ENCODE measurements at regions not wholly inside any gene's neighbourhood (a gene's known extent, or its start where the extent isn't known, plus 50 kb on each side); places are given as distances from the start of the nearest gene placed in this dataset.
A peak's percentile ranks its signal among the peaks of the same experiment; 100 is the strongest.

GRCh38 chr4:41883988-41884734, 51.1 kb upstream of the TMEM33 start:
- peaks cover 61% of the 10 kb centered on the region for H3K27me3 Mint-ChIP-seq
- no peak overlapping the region for H3K4me3 Mint-ChIP-seq
- no peaks in the 10 kb centered on the region for H3K9me3 Mint-ChIP-seq
- no peak for DNase-seq
- no peak overlapping the region for H3K27ac Mint-ChIP-seq
- peaks cover 10% of the 10 kb centered on the region for H3K4me1 Mint-ChIP-seq
- peaks cover 2% of the 10 kb centered on the region for H3K36me3 Mint-ChIP-seq (ENCODE audit: low read depth)
- ChIA-PET POLR2A (no interaction called here), CTCF (interaction anchor here (1.2 kb wide), 1 partner anchor 13 kb away, joined by 3 read pairs; no protein-coding TSS in a partner anchor)

- Mint-ChIP-seq H3K27me3 (peaks cover 73% of the 10 kb centered on the region), H3K9me3 (no peaks in the 10 kb centered on the region), H3K36me3 (ENCODE audit: low read depth) (peaks cover 2% of the 10 kb centered on the region), H3K27ac (no peak overlapping the region), H3K4me1 (peaks cover 10% of the 10 kb centered on the region), H3K4me3 (no peak overlapping the region)
- DNase-seq = peak; percentile 56
- ChIA-PET CTCF (no interaction called here), POLR2A (no interaction called here)
Measured at GRCh38 chr4:41882625-41883347, 52.4 kb upstream of the TMEM33 start.

- H3K27ac Mint-ChIP-seq = no peak overlapping the region
- H3K4me1 Mint-ChIP-seq = peaks cover 10% of the 10 kb centered on the region
- H3K9me3 Mint-ChIP-seq = no peaks in the 10 kb centered on the region
- peaks cover 2% of the 10 kb centered on the region for H3K36me3 Mint-ChIP-seq (ENCODE audit: low read depth)
- H3K4me3 Mint-ChIP-seq = no peak overlapping the region
- CTCF ChIA-PET = no interaction called here
- POLR2A ChIA-PET = no interaction called here
- H3K27me3 Mint-ChIP-seq = peaks cover 75% of the 10 kb centered on the region
- DNase-seq = no peak
Measured at GRCh38 chr4:41881981-41882624, 53.1 kb upstream of the TMEM33 start.

- peaks cover 79% of the 10 kb centered on the region for H3K27me3 Mint-ChIP-seq
- peaks cover 2% of the 10 kb centered on the region for H3K36me3 Mint-ChIP-seq (ENCODE audit: low read depth)
- CTCF ChIA-PET = no interaction called here
- no peaks in the 10 kb centered on the region for H3K9me3 Mint-ChIP-seq
- H3K27ac Mint-ChIP-seq = no peak overlapping the region
- peak overlapping the region; percentile 43 for H3K4me3 Mint-ChIP-seq
- DNase-seq = no peak
- POLR2A ChIA-PET = no interaction called here
- H3K4me1 Mint-ChIP-seq = peaks cover 10% of the 10 kb centered on the region
Measured at GRCh38 chr4:41880840-41881831, 54.1 kb upstream of the TMEM33 start.

- Mint-ChIP-seq H3K4me3 (no peak overlapping the region), H3K27ac (peak overlapping the region; percentile 13), H3K36me3 (ENCODE audit: low read depth) (peaks cover 2% of the 10 kb centered on the region), H3K9me3 (no peaks in the 10 kb centered on the region), H3K4me1 (peaks cover 10% of the 10 kb centered on the region), H3K27me3 (peaks cover 82% of the 10 kb centered on the region)
- POLR2A ChIA-PET = no interaction called here
- CTCF ChIA-PET = no interaction called here
- no peak for DNase-seq
Measured at GRCh38 chr4:41880022-41880837, 55.0 kb upstream of the TMEM33 start.

GRCh38 chr4:41879552-41879951, 55.7 kb upstream of the TMEM33 start:
- POLR2A ChIA-PET = no interaction called here
- H3K27ac Mint-ChIP-seq = peak overlapping the region; percentile 13
- peaks cover 84% of the 10 kb centered on the region for H3K27me3 Mint-ChIP-seq

GRCh38 chr4:41878991-41879491, 56.2 kb upstream of the TMEM33 start:
- POLR2A ChIA-PET = no interaction called here
- H3K36me3 Mint-ChIP-seq (ENCODE audit: low read depth) = peaks cover 2% of the 10 kb centered on the region
- no peak for DNase-seq
- peaks cover 88% of the 10 kb centered on the region for H3K27me3 Mint-ChIP-seq
- H3K4me3 Mint-ChIP-seq = no peak overlapping the region
- CTCF ChIA-PET = no interaction called here
- no peaks in the 10 kb centered on the region for H3K9me3 Mint-ChIP-seq
- H3K27ac Mint-ChIP-seq = no peak overlapping the region
- H3K4me1 Mint-ChIP-seq = peaks cover 10% of the 10 kb centered on the region

More at GRCh38 chr4:41879552-41879951, 55.7 kb upstream of the TMEM33 start:
- CTCF ChIA-PET = no interaction called here
- Mint-ChIP-seq H3K9me3 (no peaks in the 10 kb centered on the region), H3K4me1 (peaks cover 10% of the 10 kb centered on the region), H3K36me3 (ENCODE audit: low read depth) (peaks cover 2% of the 10 kb centered on the region), H3K4me3 (no peak overlapping the region)
- DNase-seq = no peak

GRCh38 chr4:41878170-41878969, 56.9 kb upstream of the TMEM33 start:
- H3K4me3 Mint-ChIP-seq = no peak overlapping the region
- ChIA-PET POLR2A (no interaction called here), CTCF (no interaction called here)
- H3K9me3 Mint-ChIP-seq = no peaks in the 10 kb centered on the region
- H3K4me1 Mint-ChIP-seq = peaks cover 10% of the 10 kb centered on the region
- no peak for DNase-seq
- H3K36me3 Mint-ChIP-seq (ENCODE audit: low read depth) = peaks cover 2% of the 10 kb centered on the region
- H3K27me3 Mint-ChIP-seq = peaks cover 88% of the 10 kb centered on the region
- H3K27ac Mint-ChIP-seq = no peak overlapping the region

- DNase-seq = no peak
- peaks cover 89% of the 10 kb centered on the region for H3K27me3 Mint-ChIP-seq
- H3K9me3 Mint-ChIP-seq = no peaks in the 10 kb centered on the region
- H3K4me3 Mint-ChIP-seq = no peak overlapping the region
- H3K4me1 Mint-ChIP-seq = peaks cover 5% of the 10 kb centered on the region
- ChIA-PET POLR2A (no interaction called here), CTCF (no interaction called here)
- H3K36me3 Mint-ChIP-seq (ENCODE audit: low read depth) = peaks cover 2% of the 10 kb centered on the region
- H3K27ac Mint-ChIP-seq = no peak overlapping the region
Measured at GRCh38 chr4:41877020-41877796, 58.0 kb upstream of the TMEM33 start.

- H3K9me3 Mint-ChIP-seq = no peaks in the 10 kb centered on the region
- POLR2A ChIA-PET = no interaction called here
- H3K27me3 Mint-ChIP-seq = peaks cover 89% of the 10 kb centered on the region
- DNase-seq = no peak
- H3K4me3 Mint-ChIP-seq = no peak overlapping the region
- H3K27ac Mint-ChIP-seq = no peak overlapping the region
- H3K4me1 Mint-ChIP-seq = no peaks in the 10 kb centered on the region
- no peaks in the 10 kb centered on the region for H3K36me3 Mint-ChIP-seq (ENCODE audit: low read depth)
- CTCF ChIA-PET = interaction anchor here (1.1 kb wide), 1 partner anchor 14 kb away, joined by 3 read pairs; no protein-coding TSS in a partner anchor
Measured at GRCh38 chr4:41874873-41875272, 60.4 kb upstream of the TMEM33 start.

GRCh38 chr4:41874398-41874797, 60.8 kb upstream of the TMEM33 start:
- ChIA-PET CTCF (interaction anchor here (1.1 kb wide), 1 partner anchor 13 kb away, joined by 3 read pairs; no protein-coding TSS in a partner anchor), POLR2A (no interaction called here)
- DNase-seq = no peak
- Mint-ChIP-seq H3K27ac (no peak overlapping the region), H3K27me3 (peaks cover 89% of the 10 kb centered on the region), H3K36me3 (ENCODE audit: low read depth) (no peaks in the 10 kb centered on the region), H3K4me1 (no peaks in the 10 kb centered on the region), H3K9me3 (no peaks in the 10 kb centered on the region), H3K4me3 (no peak overlapping the region)
